ENCODE measurements at regions not wholly inside any gene's neighbourhood (a gene's known extent, or its start where the extent isn't known, plus 50 kb on each side); places are given as distances from the start of the nearest gene placed in this dataset.

DNA sequence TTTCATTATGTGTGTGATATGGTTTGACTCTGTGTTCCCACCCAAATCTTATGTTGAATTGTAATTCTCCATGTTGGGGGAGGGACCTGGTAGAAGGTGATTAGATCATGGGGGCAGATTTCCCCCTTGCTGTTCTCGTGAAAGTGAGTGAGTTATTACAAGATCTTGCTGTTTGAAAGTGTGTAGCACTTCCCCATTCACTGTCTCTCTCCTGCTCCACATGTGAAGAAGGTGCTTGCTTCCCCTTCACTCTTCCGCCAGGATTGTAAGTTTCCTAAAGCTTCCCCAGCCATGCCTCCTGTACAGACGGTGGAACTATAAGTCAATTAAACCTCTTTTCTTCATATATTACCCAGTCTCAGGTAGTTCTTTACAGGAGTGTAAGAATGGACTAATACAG is 54.3 kb upstream of the SERTM1 start:
- Histone ChIP-seq H3K27ac (no peak overlapping the region), H3K4me1 (no peaks in the 10 kb centered on the region), H3K9me3 (no peaks in the 10 kb centered on the region), H3K4me3 (no peak overlapping the region), H3K4me2 (no peak overlapping the region)
- ATAC-seq (no peak), FAIRE-seq (no peak), DNase-seq (ENCODE audit: low read depth in 1 of 2, low spot score in 1 of 2) (no peak)
- POLR2A ChIA-PET = no interaction called here
- CTCF ChIA-PET = no interaction called here
- 31% methylated on average over 3 of the region's 3 CpGs for WGBS (ENCODE audit: missing lambda C conversion rate)
- TF ChIP-seq, protein P1, sequence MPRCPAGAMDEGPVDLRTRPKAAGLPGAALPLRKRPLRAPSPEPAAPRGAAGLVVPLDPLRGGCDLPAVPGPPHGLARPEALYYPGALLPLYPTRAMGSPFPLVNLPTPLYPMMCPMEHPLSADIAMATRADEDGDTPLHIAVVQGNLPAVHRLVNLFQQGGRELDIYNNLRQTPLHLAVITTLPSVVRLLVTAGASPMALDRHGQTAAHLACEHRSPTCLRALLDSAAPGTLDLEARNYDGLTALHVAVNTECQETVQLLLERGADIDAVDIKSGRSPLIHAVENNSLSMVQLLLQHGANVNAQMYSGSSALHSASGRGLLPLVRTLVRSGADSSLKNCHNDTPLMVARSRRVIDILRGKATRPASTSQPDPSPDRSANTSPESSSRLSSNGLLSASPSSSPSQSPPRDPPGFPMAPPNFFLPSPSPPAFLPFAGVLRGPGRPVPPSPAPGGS (IDR thresholded peaks at IDR 0.05) = no peak
- TF ChIP-seq HEYL (CRISPR knock-in tag; IDR thresholded peaks at IDR 0.05) = no peak
- no peak for TF ChIP-seq JUNB (IDR thresholded peaks at IDR 0.05)
- TF ChIP-seq JUN (IDR thresholded peaks at IDR 0.05) = no peak
- TF ChIP-seq, protein P2, sequence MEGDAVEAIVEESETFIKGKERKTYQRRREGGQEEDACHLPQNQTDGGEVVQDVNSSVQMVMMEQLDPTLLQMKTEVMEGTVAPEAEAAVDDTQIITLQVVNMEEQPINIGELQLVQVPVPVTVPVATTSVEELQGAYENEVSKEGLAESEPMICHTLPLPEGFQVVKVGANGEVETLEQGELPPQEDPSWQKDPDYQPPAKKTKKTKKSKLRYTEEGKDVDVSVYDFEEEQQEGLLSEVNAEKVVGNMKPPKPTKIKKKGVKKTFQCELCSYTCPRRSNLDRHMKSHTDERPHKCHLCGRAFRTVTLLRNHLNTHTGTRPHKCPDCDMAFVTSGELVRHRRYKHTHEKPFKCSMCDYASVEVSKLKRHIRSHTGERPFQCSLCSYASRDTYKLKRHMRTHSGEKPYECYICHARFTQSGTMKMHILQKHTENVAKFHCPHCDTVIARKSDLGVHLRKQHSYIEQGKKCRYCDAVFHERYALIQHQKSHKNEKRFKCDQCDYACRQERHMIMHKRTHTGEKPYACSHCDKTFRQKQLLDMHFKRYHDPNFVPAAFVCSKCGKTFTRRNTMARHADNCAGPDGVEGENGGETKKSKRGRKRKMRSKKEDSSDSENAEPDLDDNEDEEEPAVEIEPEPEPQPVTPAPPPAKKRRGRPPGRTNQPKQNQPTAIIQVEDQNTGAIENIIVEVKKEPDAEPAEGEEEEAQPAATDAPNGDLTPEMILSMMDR (IDR thresholded peaks at IDR 0.05) = no peak
- TF ChIP-seq SREBF2 (IDR thresholded peaks at IDR 0.05) = no peak
- no peak for TF ChIP-seq ZC3H11A (IDR thresholded peaks at IDR 0.05)
- no peak for TF ChIP-seq BHLHE40 (IDR thresholded peaks at IDR 0.05; ENCODE audit: low read depth, low read length)
- no peak for TF ChIP-seq HOXA7 (CRISPR knock-in tag; IDR thresholded peaks at IDR 0.05)
- no peak for TF ChIP-seq RAD21 (conservative IDR thresholded peaks at IDR 0.05 in 1 of 2, IDR thresholded peaks at IDR 0.05 in 1 of 2)

All from A549 (cell line).